HS-5 (cell line): ENCODE measurements at regions not wholly inside any gene's neighbourhood (a gene's known extent, or its start where the extent isn't known, plus 50 kb on each side); places are given as distances from the start of the nearest gene placed in this dataset.

Source experiments
- DNase-seq: peaks from one replicate; pipeline ENCODE4 v3.0.0-alpha.2; 2012; ENCODE audit warnings: low read depth

- no peak for DNase-seq
Observed at GRCh38 chr5:68379275-68380036, 163.9 kb downstream of the PIK3R1 start.

GRCh38 chr5:68380078-68380477, 164.5 kb downstream of the PIK3R1 start:
- no peak for DNase-seq

GRCh38 chr5:68381060-68381459, 165.5 kb downstream of the PIK3R1 start:
- no peak for DNase-seq

- DNase-seq = no peak
Observed at GRCh38 chr5:68381909-68382308, 166.4 kb downstream of the PIK3R1 start.

- DNase-seq = no peak
Observed at GRCh38 chr5:68382640-68383039, 167.1 kb downstream of the PIK3R1 start.

- DNase-seq = no peak
Observed at GRCh38 chr5:68383888-68384310, 168.3 kb downstream of the PIK3R1 start.

- no peak for DNase-seq
Observed at GRCh38 chr5:68384936-68385594, 169.5 kb downstream of the PIK3R1 start.

- no peak for DNase-seq
Observed at GRCh38 chr5:68385936-68386335, 170.4 kb downstream of the PIK3R1 start.

GRCh38 chr5:68387074-68387796, 171.7 kb downstream of the PIK3R1 start:
- DNase-seq = no peak

GRCh38 chr5:68389618-68390017, 174.1 kb downstream of the PIK3R1 start:
- no peak for DNase-seq

- no peak for DNase-seq
Observed at GRCh38 chr5:68392617-68393016, 177.1 kb downstream of the PIK3R1 start.

- DNase-seq = no peak
Observed at GRCh38 chr5:68395302-68395701, 179.7 kb downstream of the PIK3R1 start.

GRCh38 chr5:68395926-68396511, 180.5 kb downstream of the PIK3R1 start:
- DNase-seq = no peak

GRCh38 chr5:68396722-68397121, 181.2 kb downstream of the PIK3R1 start:
- DNase-seq = no peak

GRCh38 chr5:68398146-68398812, 182.7 kb downstream of the PIK3R1 start:
- no peak for DNase-seq

GRCh38 chr5:68403301-68403700, 187.7 kb downstream of the PIK3R1 start:
- DNase-seq = no peak

GRCh38 chr5:68404246-68404645, 188.7 kb downstream of the PIK3R1 start:
- no peak for DNase-seq

GRCh38 chr5:68405026-68405684, 189.6 kb downstream of the PIK3R1 start:
- no peak for DNase-seq

GRCh38 chr5:68405784-68406743, 190.5 kb downstream of the PIK3R1 start:
- no peak for DNase-seq

GRCh38 chr5:68406767-68407241, 191.2 kb downstream of the PIK3R1 start:
- DNase-seq = no peak
